Sigmoid colon (tissue), 6 donors: ENCODE measurements at regions not wholly inside any gene's neighbourhood (a gene's known extent, or its start where the extent isn't known, plus 50 kb on each side); places are given as distances from the start of the nearest gene placed in this dataset.

ENCODE experiments used
- DNase-seq: peaks from one replicate; pipeline ENCODE4 v3.0.0-alpha.2; 2019
- H3K27ac ChIP-seq, 4 donors: fragments of 200-600 bp; sonication (generic); one replicate each; pipeline ENCODE4 v1.5.1; 2016 to 2019; ENCODE audit warnings: mild to moderate bottlenecking in 1 of 4
- H3K27me3 ChIP-seq, 3 donors: fragments of 200-600 bp; sonication (generic); one replicate each; pipeline ENCODE4 v1.5.1; 2019; ENCODE audit warnings: mild to moderate bottlenecking in 1 of 3
- H3K36me3 ChIP-seq, 4 donors: fragments of 200-600 bp; sonication (generic); one replicate each; pipeline ENCODE4 v1.5.1; 2016 to 2019
- H3K4me1 ChIP-seq, 4 donors: fragments of 200-600 bp; sonication (generic); one replicate each; pipeline ENCODE4 v1.5.1; 2017 to 2019
- H3K4me3 ChIP-seq, 4 donors: fragments of 200-600 bp; sonication (generic); one replicate each; pipeline ENCODE4 v1.5.1; 2017 to 2019; ENCODE audit warnings: mild to moderate bottlenecking in 2 of 4, moderate library complexity in 1 of 4
- H3K9me3 ChIP-seq, 4 donors: fragments of 200-600 bp in 3 of 4; sonication (generic) in 3 of 4; one replicate each; pipeline versions ENCODE4 v1.5.1 to v1.6.1; 2013 to 2019
- CTCF ChIP-seq, 4 experiments: fragments of 450-650 bp in 3 of 4; fragments of 200-600 bp in 1 of 4; IDR thresholded peaks; one replicate each; pipeline ENCODE4 v1.5.1; 2016 to 2019; ENCODE audit warnings: antibody characterized with exemption in 4 of 4, mild to moderate bottlenecking in 3 of 4, moderate library complexity in 2 of 4
- EP300 ChIP-seq, 4 donors: sonication (generic); formaldehyde crosslinking; IDR thresholded peaks; one replicate each; pipeline ENCODE4 v1.6.1; 2017; ENCODE audit warnings: antibody characterized with exemption in 4 of 4
- POLR2A ChIP-seq, 2 donors: fragments of 450-650 bp; IDR thresholded peaks; one replicate each; pipeline ENCODE4 v1.6.1; 2016; ENCODE audit warnings: antibody characterized with exemption in 2 of 2, mild to moderate bottlenecking in 2 of 2, moderate library complexity in 2 of 2
- POLR2AphosphoS5 ChIP-seq, 4 donors: sonication (generic); formaldehyde crosslinking; IDR thresholded peaks; one replicate each; pipeline ENCODE4 v1.6.1; 2017; ENCODE audit warnings: antibody characterized with exemption in 4 of 4
- WGBS, 2 donors: extraction: QIAGEN DNeasy Blood & Tissue Kit; methylation state at CpG; one replicate each; pipeline ENCODE4 v1.1.7; 2013; 5-methylcytosine and 5-hydroxymethylcytosine counted together
- intact Hi-C: fragments of 100-400 bp; cut with DNase I; formaldehyde crosslinking; loops from one replicate; pipeline ENCODE4 v1.15.1; 2023
- donor health status: healthy with polysubstance abuse.
- donor health status: healthy.

- Histone ChIP-seq H3K4me3 (no peak overlapping the region), H3K4me1 (no peaks in the 10 kb centered on the region), H3K27ac (no peak overlapping the region), H3K9me3 (no peaks in the 10 kb centered on the region), H3K36me3 (no peaks in the 10 kb centered on the region), H3K27me3 (no peaks in the 10 kb centered on the region)
- intact Hi-C loops = no loop called here
- TF ChIP-seq POLR2A (IDR thresholded peaks at IDR 0.05) = no peak
- TF ChIP-seq EP300 (IDR thresholded peaks at IDR 0.05) = no peak
- no peak for TF ChIP-seq POLR2AphosphoS5 (IDR thresholded peaks at IDR 0.05)
- TF ChIP-seq CTCF (IDR thresholded peaks at IDR 0.05) = no peak
- DNase-seq = no peak
- 77 to 91% methylated on average over 1 of the region's 1 CpG for WGBS, 2 donors
Measured at GRCh38 chr3:74353039-74353438, 261.4 kb downstream of the CNTN3 start.

GRCh38 chr3:74352166-74352565 lies 262.3 kb downstream of the CNTN3 start:
- intact Hi-C loops = no loop called here
- TF ChIP-seq CTCF (IDR thresholded peaks at IDR 0.05) (no peak), POLR2AphosphoS5 (IDR thresholded peaks at IDR 0.05) (no peak), EP300 (IDR thresholded peaks at IDR 0.05) (no peak)
- no peaks in the 10 kb centered on the region for H3K9me3 ChIP-seq
- 84% methylated on average over 1 of the region's 1 CpG for WGBS, 2 donors
- H3K4me1 ChIP-seq = no peaks in the 10 kb centered on the region
- DNase-seq = no peak
- H3K36me3 ChIP-seq = no peaks in the 10 kb centered on the region
- no peak overlapping the region for H3K27ac ChIP-seq
- no peaks in the 10 kb centered on the region for H3K27me3 ChIP-seq
- H3K4me3 ChIP-seq = no peak overlapping the region

- Histone ChIP-seq H3K4me3 (no peak overlapping the region), H3K27ac (no peak overlapping the region), H3K27me3 (no peaks in the 10 kb centered on the region), H3K36me3 (no peaks in the 10 kb centered on the region), H3K9me3 (no peaks in the 10 kb centered on the region), H3K4me1 (no peaks in the 10 kb centered on the region)
- TF ChIP-seq POLR2A (IDR thresholded peaks at IDR 0.05) (no peak), POLR2AphosphoS5 (IDR thresholded peaks at IDR 0.05) (no peak), EP300 (IDR thresholded peaks at IDR 0.05) (no peak), CTCF (IDR thresholded peaks at IDR 0.05) (no peak)
- intact Hi-C loops = no loop called here
- no peak for DNase-seq
- WGBS, 2 donors = 84 to 91% methylated on average over 5 of the region's 5 CpGs
Measured at GRCh38 chr3:74351213-74351612, 263.2 kb downstream of the CNTN3 start.

- no peaks in the 10 kb centered on the region for H3K36me3 ChIP-seq
- H3K4me1 ChIP-seq = no peaks in the 10 kb centered on the region
- DNase-seq = no peak
- no peak overlapping the region for H3K27ac ChIP-seq
- no peak for TF ChIP-seq CTCF (IDR thresholded peaks at IDR 0.05)
- TF ChIP-seq POLR2A (IDR thresholded peaks at IDR 0.05) = no peak
- no peak for TF ChIP-seq POLR2AphosphoS5 (IDR thresholded peaks at IDR 0.05)
- TF ChIP-seq EP300 (IDR thresholded peaks at IDR 0.05) = no peak
- no peaks in the 10 kb centered on the region for H3K9me3 ChIP-seq
- intact Hi-C loops = no loop called here
- no peaks in the 10 kb centered on the region for H3K27me3 ChIP-seq
- H3K4me3 ChIP-seq = no peak overlapping the region
- 77 to 91% methylated on average over 1 of the region's 1 CpG for WGBS, 2 donors
Measured at GRCh38 chr3:74349015-74349414, 265.4 kb downstream of the CNTN3 start.

- no peak for DNase-seq
- no peak for TF ChIP-seq EP300 (IDR thresholded peaks at IDR 0.05)
- TF ChIP-seq POLR2AphosphoS5 (IDR thresholded peaks at IDR 0.05) = no peak
- TF ChIP-seq POLR2A (IDR thresholded peaks at IDR 0.05) = no peak
- TF ChIP-seq CTCF (IDR thresholded peaks at IDR 0.05) = no peak
- no peaks in the 10 kb centered on the region for H3K36me3 ChIP-seq
- intact Hi-C loops = no loop called here
- 73 to 81% methylated on average over 2 of the region's 2 CpGs for WGBS, 2 donors
- no peak overlapping the region for H3K4me3 ChIP-seq
- no peaks in the 10 kb centered on the region for H3K9me3 ChIP-seq
- H3K4me1 ChIP-seq = no peaks in the 10 kb centered on the region
- H3K27me3 ChIP-seq = no peaks in the 10 kb centered on the region
- no peak overlapping the region for H3K27ac ChIP-seq
Measured at GRCh38 chr3:74347563-74348268, 266.7 kb downstream of the CNTN3 start.
